ENCODE measurements at regions not wholly inside any gene's neighbourhood (a gene's known extent, or its start where the extent isn't known, plus 50 kb on each side); places are given as distances from the start of the nearest gene placed in this dataset.

GRCh38 chr11:112871909-112872500 lies 89.2 kb upstream of the NCAM1 start:
- DNase-seq (no peak), ATAC-seq (no peak)
- intact Hi-C loops (cut with DNase I, micrococcal nuclease): no loop called here

- intact Hi-C loops (cut with DNase I, micrococcal nuclease): no loop called here
These were observed 86.2 kb upstream of the NCAM1 start for GRCh38 chr11:112874980-112875379.

GRCh38 chr11:112877581-112877980 lies 83.6 kb upstream of the NCAM1 start:
- intact Hi-C loops (cut with DNase I, micrococcal nuclease): no loop called here
- no peak for ATAC-seq
- DNase-seq: no peak

More at GRCh38 chr11:112874980-112875379, 86.2 kb upstream of the NCAM1 start:
- ATAC-seq: no peak
- DNase-seq: no peak

- ATAC-seq: no peak
- no peak for DNase-seq
- intact Hi-C loops (cut with DNase I, micrococcal nuclease): no loop called here
These were observed 83.1 kb upstream of the NCAM1 start for GRCh38 chr11:112878033-112878601.

- ATAC-seq (no peak), DNase-seq (no peak)
- intact Hi-C loops (cut with DNase I, micrococcal nuclease): no loop called here
These were observed 80.7 kb upstream of the NCAM1 start for GRCh38 chr11:112880495-112880894.

GRCh38 chr11:112881461-112881860 lies 79.8 kb upstream of the NCAM1 start:
- intact Hi-C loops (cut with DNase I, micrococcal nuclease): no loop called here
- ATAC-seq (peak; percentile 60), DNase-seq (peak; percentile 16 to 41)

- ATAC-seq: no peak
- intact Hi-C loops (cut with DNase I, micrococcal nuclease): no loop called here
- DNase-seq: no peak
These were observed 78.5 kb upstream of the NCAM1 start for GRCh38 chr11:112882494-112883381.

GRCh38 chr11:112884012-112884767 lies 77.0 kb upstream of the NCAM1 start:
- intact Hi-C loops (cut with DNase I, micrococcal nuclease): no loop called here
- no peak for ATAC-seq
- no peak for DNase-seq

GRCh38 chr11:112885744-112886433 lies 75.3 kb upstream of the NCAM1 start:
- intact Hi-C loops (cut with DNase I, micrococcal nuclease): no loop called here
- ATAC-seq: no peak
- DNase-seq: no peak

GRCh38 chr11:112886434-112887370 lies 74.5 kb upstream of the NCAM1 start:
- intact Hi-C loops (cut with DNase I, micrococcal nuclease): no loop called here
- no peak for DNase-seq
- no peak for ATAC-seq

GRCh38 chr11:112889446-112889845 lies 71.8 kb upstream of the NCAM1 start:
- intact Hi-C loops (cut with DNase I, micrococcal nuclease): no loop called here
- no peak for ATAC-seq
- DNase-seq: no peak

- DNase-seq: no peak
- intact Hi-C loops (cut with DNase I, micrococcal nuclease): no loop called here
- no peak for ATAC-seq
These were observed 61.8 kb upstream of the NCAM1 start for GRCh38 chr11:112899235-112900006.

- no peak for ATAC-seq
- intact Hi-C loops (cut with DNase I, micrococcal nuclease): no loop called here
- no peak for DNase-seq
These were observed 59.3 kb upstream of the NCAM1 start for GRCh38 chr11:112901924-112902323.

GRCh38 chr11:112902361-112903011 lies 58.7 kb upstream of the NCAM1 start:
- intact Hi-C loops (cut with DNase I, micrococcal nuclease): no loop called here
- DNase-seq: no peak
- ATAC-seq: no peak

- intact Hi-C loops (cut with DNase I, micrococcal nuclease): no loop called here
- no peak for DNase-seq
- no peak for ATAC-seq
These were observed 57.9 kb upstream of the NCAM1 start for GRCh38 chr11:112903340-112903739.

- DNase-seq: no peak
- ATAC-seq: no peak
- intact Hi-C loops (cut with DNase I, micrococcal nuclease): no loop called here
These were observed 50.1 kb upstream of the NCAM1 start for GRCh38 chr11:112911124-112911523.
